ENCODE measurements at regions not wholly inside any gene's neighbourhood (a gene's known extent, or its start where the extent isn't known, plus 50 kb on each side); places are given as distances from the start of the nearest gene placed in this dataset.

DNA sequence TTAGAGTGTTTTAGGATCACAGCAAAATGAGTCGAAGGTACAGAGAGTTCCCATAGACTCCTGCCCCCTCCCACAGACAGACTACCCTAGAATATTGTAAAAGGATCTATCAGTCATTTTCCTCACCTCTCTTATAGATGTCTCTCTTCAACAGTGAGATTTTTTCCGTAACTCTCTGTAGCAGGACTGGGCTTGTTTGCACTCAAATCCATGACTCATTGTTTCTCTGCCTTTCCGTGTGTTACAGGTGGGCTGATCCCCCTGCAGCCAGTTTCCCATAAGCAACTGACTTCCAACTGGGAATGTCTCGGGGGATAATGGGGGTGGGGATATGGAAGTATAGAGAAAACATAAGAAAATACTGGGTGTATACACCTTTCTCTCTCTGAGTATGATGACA is 921.0 kb downstream of the GATA3 start:
- TF ChIP-seq, protein P1, sequence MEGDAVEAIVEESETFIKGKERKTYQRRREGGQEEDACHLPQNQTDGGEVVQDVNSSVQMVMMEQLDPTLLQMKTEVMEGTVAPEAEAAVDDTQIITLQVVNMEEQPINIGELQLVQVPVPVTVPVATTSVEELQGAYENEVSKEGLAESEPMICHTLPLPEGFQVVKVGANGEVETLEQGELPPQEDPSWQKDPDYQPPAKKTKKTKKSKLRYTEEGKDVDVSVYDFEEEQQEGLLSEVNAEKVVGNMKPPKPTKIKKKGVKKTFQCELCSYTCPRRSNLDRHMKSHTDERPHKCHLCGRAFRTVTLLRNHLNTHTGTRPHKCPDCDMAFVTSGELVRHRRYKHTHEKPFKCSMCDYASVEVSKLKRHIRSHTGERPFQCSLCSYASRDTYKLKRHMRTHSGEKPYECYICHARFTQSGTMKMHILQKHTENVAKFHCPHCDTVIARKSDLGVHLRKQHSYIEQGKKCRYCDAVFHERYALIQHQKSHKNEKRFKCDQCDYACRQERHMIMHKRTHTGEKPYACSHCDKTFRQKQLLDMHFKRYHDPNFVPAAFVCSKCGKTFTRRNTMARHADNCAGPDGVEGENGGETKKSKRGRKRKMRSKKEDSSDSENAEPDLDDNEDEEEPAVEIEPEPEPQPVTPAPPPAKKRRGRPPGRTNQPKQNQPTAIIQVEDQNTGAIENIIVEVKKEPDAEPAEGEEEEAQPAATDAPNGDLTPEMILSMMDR (conservative IDR thresholded peaks at IDR 0.05; ENCODE audit: low read depth, low read length), result no peak
- TF ChIP-seq RAD21 (IDR thresholded peaks at IDR 0.05; ENCODE audit: low read length) (no peak), POLR2A (IDR thresholded peaks at IDR 0.05; ENCODE audit: low read depth, low read length) (no peak), CEBPB (IDR thresholded peaks at IDR 0.05; ENCODE audit: low read depth, low read length) (no peak), RFX5 (IDR thresholded peaks at IDR 0.05; ENCODE audit: low read depth, low read length) (no peak), BHLHE40 (IDR thresholded peaks at IDR 0.05; ENCODE audit: low read depth, low read length) (no peak), MXI1 (IDR thresholded peaks at IDR 0.05; ENCODE audit: borderline replicate concordance, low read depth, low read length) (no peak), NFE2L2 (IDR thresholded peaks at IDR 0.05; ENCODE audit: low read depth, low read length) (no peak), MAFK (IDR thresholded peaks at IDR 0.05; ENCODE audit: low read depth, low read length) (no peak), CHD1 (IDR thresholded peaks at IDR 0.05; ENCODE audit: low read depth, low read length) (no peak), SMC3 (IDR thresholded peaks at IDR 0.05; ENCODE audit: low read depth, low read length) (no peak), FOS (IDR thresholded peaks at IDR 0.05; ENCODE audit: low read depth, low read length) (no peak)
- TF ChIP-seq, protein P2, sequence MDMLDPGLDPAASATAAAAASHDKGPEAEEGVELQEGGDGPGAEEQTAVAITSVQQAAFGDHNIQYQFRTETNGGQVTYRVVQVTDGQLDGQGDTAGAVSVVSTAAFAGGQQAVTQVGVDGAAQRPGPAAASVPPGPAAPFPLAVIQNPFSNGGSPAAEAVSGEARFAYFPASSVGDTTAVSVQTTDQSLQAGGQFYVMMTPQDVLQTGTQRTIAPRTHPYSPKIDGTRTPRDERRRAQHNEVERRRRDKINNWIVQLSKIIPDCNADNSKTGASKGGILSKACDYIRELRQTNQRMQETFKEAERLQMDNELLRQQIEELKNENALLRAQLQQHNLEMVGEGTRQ (IDR thresholded peaks at IDR 0.05; ENCODE audit: low read depth, low read length), result no peak
- TF ChIP-seq, protein P3, sequence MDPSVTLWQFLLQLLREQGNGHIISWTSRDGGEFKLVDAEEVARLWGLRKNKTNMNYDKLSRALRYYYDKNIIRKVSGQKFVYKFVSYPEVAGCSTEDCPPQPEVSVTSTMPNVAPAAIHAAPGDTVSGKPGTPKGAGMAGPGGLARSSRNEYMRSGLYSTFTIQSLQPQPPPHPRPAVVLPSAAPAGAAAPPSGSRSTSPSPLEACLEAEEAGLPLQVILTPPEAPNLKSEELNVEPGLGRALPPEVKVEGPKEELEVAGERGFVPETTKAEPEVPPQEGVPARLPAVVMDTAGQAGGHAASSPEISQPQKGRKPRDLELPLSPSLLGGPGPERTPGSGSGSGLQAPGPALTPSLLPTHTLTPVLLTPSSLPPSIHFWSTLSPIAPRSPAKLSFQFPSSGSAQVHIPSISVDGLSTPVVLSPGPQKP (IDR thresholded peaks at IDR 0.05; ENCODE audit: borderline replicate concordance, low read depth, low read length), result no peak

Measured in IMR-90 (cell line).